ENCODE measurements at regions not wholly inside any gene's neighbourhood (a gene's known extent, or its start where the extent isn't known, plus 50 kb on each side); places are given as distances from the start of the nearest gene placed in this dataset.

DNA sequence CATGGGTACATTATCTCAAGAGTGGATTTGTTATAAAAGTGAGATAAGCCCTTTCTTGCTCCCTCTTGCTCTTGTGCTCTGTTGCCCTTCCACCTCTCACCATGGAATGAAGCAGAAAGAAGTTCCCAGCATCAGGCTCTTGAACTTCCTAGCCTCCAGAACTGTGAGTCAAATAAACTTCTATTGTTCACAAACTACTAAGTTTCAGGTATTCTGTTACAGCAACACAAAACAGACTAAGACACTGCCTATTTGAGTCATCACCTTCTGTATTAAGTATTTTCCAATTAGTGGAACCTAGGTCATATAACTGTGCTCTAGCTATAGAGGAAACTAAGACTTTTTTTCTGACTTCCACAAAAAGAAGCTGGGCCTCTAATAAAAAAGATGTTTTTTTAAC lies 201.2 kb upstream of the FOXG1 start:
- no peak for TF ChIP-seq CTCF (IDR thresholded peaks at IDR 0.05)
- ATAC-seq (no peak), DNase-seq (no peak)
- no peak overlapping the region for H3K27ac ChIP-seq
- H3K27me3 ChIP-seq (ENCODE audit: low read depth): no peaks in the 10 kb centered on the region
- H3K4me1 ChIP-seq: no peaks in the 10 kb centered on the region
- H3K36me3 ChIP-seq: no peaks in the 10 kb centered on the region
- no peak overlapping the region for H3K4me3 ChIP-seq
- intact Hi-C loops (cut with DNase I): no loop called here
- no peaks in the 10 kb centered on the region for H3K9me3 ChIP-seq

GRCh38 chr14:28570391-28570790 lies 196.2 kb upstream of the FOXG1 start:
- H3K4me1 ChIP-seq: no peaks in the 10 kb centered on the region
- no peak for TF ChIP-seq CTCF (IDR thresholded peaks at IDR 0.05)
- H3K27ac ChIP-seq: no peak overlapping the region
- DNase-seq (no peak), ATAC-seq (no peak)
- intact Hi-C loops (cut with DNase I): no loop called here
- H3K4me3 ChIP-seq: no peak overlapping the region
- H3K9me3 ChIP-seq: no peaks in the 10 kb centered on the region
- H3K27me3 ChIP-seq (ENCODE audit: low read depth): no peaks in the 10 kb centered on the region
- H3K36me3 ChIP-seq: no peaks in the 10 kb centered on the region

DNA sequence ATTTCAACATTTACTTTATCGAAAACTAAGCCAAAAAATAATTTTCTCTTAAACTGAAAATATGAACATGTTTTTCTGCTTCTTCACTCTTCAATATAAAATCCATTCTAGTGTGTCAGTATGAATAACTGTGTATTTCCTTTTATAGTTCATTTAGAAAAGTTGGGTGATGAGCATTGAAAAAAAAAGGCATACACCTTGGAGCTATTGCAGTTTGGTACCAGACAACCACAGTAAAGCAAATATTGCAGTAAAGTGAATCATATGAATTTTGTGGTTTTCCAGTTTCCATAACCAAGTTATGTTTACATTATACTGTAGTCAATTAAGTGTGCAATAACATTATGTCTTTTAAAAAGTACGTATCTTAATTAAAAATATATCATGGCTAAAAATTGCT lies 195.0 kb upstream of the FOXG1 start:
- no peaks in the 10 kb centered on the region for H3K36me3 ChIP-seq
- intact Hi-C loops (cut with DNase I): no loop called here
- TF ChIP-seq CTCF (IDR thresholded peaks at IDR 0.05): no peak
- H3K27me3 ChIP-seq (ENCODE audit: low read depth): no peaks in the 10 kb centered on the region
- H3K4me3 ChIP-seq: no peak overlapping the region
- H3K27ac ChIP-seq: no peak overlapping the region
- no peaks in the 10 kb centered on the region for H3K4me1 ChIP-seq
- H3K9me3 ChIP-seq: no peaks in the 10 kb centered on the region
- no peak for ATAC-seq
- DNase-seq: no peak

DNA sequence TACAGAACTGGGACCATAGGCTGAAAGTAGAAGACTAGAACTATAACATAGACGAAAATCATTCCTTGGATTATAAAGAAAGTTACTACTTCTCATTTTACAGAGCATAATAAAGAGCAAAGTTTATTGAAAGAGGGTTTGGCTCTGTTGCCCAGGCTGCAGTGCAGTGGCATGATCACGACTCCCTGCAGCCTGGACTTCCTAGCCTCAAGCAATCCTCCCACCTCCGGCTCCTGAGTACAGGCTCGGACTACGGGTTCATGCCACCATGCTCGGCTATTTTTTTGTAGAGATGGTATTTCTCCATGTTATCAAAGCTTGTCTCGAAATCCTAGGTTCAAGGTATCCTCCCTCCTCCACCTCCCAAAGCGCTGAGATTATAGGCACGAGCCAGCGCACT lies 190.1 kb upstream of the FOXG1 start:
- intact Hi-C loops (cut with DNase I): no loop called here
- no peak for TF ChIP-seq CTCF (IDR thresholded peaks at IDR 0.05)
- Histone ChIP-seq H3K4me3 (no peak overlapping the region), H3K36me3 (no peaks in the 10 kb centered on the region), H3K9me3 (no peaks in the 10 kb centered on the region), H3K4me1 (no peaks in the 10 kb centered on the region), H3K27ac (no peak overlapping the region), H3K27me3 (ENCODE audit: low read depth) (no peaks in the 10 kb centered on the region)
- DNase-seq (no peak), ATAC-seq (no peak)

DNA sequence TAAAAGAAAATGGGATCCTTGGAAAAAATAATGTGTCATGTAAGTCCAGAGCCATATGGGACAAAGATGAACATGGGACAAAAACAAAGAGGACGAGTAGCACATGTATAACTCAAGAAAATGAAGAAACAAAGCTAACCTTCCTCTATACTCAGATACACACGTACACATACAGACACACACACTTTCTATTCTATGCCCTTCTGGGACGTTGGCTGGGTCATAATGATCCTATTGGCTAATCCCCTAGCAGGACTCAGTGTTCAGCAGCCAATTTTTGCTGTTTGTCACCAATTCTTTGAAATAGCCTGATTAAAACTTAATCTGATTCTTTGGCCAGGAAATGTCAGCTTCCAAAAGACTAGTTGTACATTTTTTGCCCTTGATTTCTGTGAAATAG lies 189.4 kb upstream of the FOXG1 start:
- no peaks in the 10 kb centered on the region for H3K9me3 ChIP-seq
- no peak for ATAC-seq
- H3K36me3 ChIP-seq: no peaks in the 10 kb centered on the region
- H3K4me3 ChIP-seq: no peak overlapping the region
- no peaks in the 10 kb centered on the region for H3K27me3 ChIP-seq (ENCODE audit: low read depth)
- no peaks in the 10 kb centered on the region for H3K4me1 ChIP-seq
- no peak for DNase-seq
- intact Hi-C loops (cut with DNase I): no loop called here
- TF ChIP-seq CTCF (IDR thresholded peaks at IDR 0.05): no peak
- no peak overlapping the region for H3K27ac ChIP-seq

DNA sequence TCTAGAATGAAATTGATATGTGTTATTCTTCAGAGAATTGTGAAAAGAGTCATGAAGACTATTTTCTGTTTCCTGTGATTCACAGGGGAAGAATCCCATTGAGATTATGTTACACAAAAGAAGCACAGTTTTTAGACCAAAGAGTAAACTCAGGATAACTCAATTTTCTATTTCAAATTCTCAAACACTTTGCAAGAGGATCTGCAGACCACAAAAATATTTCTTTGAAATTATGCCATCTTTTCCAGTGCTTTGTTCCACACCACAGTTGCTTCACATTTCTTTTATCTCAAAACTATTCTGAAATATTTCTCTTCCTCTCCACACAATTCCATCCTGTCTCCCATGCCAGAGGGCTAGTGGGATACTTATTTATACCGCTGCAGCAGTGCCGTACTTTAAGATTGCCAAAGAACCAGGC lies 188.9 kb upstream of the FOXG1 start:
- ATAC-seq: no peak
- DNase-seq: no peak
- Histone ChIP-seq H3K36me3 (no peaks in the 10 kb centered on the region), H3K27me3 (ENCODE audit: low read depth) (no peaks in the 10 kb centered on the region), H3K27ac (no peak overlapping the region), H3K4me1 (no peaks in the 10 kb centered on the region), H3K9me3 (no peaks in the 10 kb centered on the region), H3K4me3 (no peak overlapping the region)
- intact Hi-C loops (cut with DNase I): no loop called here
- TF ChIP-seq CTCF (IDR thresholded peaks at IDR 0.05): no peak
